HG03064 (cell line): ENCODE measurements at regions not wholly inside any gene's neighbourhood (a gene's known extent, or its start where the extent isn't known, plus 50 kb on each side); places are given as distances from the start of the nearest gene placed in this dataset.
"Not testable (repeated sequence)": the region's sequence is repeated elsewhere in the genome, so short reads cannot be mapped to it uniquely, and the experiment has no call there.

Source experiments
- ATAC-seq: cut with Tn5 transposase; IDR thresholded peaks from one replicate; pipeline ENCODE4 v1.9.1; 2021; ENCODE audit warnings: low read depth; ENCODE audit not compliant: unreplicated experiment

DNA sequence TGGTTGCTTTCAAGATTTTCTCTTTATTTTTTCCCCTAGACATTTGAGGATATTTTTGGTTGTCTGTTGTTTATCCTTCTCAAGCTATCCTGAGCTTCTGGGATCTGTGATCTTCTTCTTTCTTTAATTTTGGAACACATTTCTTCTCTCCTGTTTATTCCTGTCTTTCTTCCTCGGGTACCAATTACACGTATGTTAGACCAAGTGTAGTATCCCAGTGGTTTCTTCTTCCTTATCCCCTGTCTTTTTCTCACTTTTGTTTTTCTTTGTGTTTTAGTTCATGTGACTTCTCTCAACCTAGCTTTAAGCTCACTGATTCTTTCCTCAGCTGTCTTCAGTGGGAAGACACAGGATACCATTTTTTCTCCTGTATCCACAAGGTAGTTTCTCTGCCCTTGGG, 120.0 kb downstream of the GALR1 start:
- ATAC-seq: no peak

GRCh38 chr18:77373730-77374445, 124.2 kb downstream of the GALR1 start:
- no peak for ATAC-seq

- ATAC-seq: no peak
These were observed 124.8 kb downstream of the GALR1 start for GRCh38 chr18:77374446-77374805.

GRCh38 chr18:77376043-77376732, 126.5 kb downstream of the GALR1 start:
- no peak for ATAC-seq

- no peak for ATAC-seq
These were observed 127.1 kb downstream of the GALR1 start for GRCh38 chr18:77376733-77377094.

DNA sequence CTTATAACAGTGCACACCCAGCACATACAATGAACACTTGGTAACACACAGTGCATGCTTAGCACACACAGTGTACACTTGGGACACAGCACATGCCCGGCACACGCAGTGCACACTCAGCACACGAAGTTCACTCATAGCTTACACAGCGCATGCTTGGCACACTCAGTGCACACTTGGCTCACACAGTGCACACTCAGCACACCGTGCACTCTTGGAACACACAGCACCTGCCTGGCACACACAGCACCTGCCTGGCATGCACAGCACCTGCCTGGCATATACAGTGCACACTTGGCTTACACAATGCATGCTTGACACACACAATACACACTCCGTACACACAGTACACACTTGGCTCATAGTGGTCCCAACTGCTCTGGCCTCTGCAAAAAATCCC, 128.2 kb downstream of the GALR1 start:
- no peak for ATAC-seq

- no peak for ATAC-seq
These were observed 130.4 kb downstream of the GALR1 start for GRCh38 chr18:77379976-77380509.

DNA sequence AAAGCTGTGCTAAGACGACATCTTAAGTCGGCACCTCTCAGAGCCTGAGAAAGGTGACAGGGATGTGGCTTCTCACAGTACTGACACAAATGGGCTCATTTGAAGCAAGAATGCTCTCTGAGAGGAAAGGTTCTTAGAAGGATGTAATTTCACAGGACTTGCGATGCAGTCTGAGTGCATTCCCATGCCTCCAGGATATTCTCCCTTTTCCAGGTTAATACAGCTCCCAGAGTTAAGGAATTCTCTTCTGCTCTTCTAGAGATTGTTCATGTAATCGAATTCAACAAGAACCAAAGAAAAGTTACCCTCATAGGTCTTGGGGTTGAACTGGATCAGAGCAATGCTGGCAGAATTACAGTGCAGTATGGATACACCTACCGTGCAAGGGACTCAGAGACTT, 131.0 kb downstream of the GALR1 start:
- no peak for ATAC-seq

- ATAC-seq: no peak
These were observed 142.7 kb downstream of the GALR1 start for GRCh38 chr18:77392321-77392720.

DNA sequence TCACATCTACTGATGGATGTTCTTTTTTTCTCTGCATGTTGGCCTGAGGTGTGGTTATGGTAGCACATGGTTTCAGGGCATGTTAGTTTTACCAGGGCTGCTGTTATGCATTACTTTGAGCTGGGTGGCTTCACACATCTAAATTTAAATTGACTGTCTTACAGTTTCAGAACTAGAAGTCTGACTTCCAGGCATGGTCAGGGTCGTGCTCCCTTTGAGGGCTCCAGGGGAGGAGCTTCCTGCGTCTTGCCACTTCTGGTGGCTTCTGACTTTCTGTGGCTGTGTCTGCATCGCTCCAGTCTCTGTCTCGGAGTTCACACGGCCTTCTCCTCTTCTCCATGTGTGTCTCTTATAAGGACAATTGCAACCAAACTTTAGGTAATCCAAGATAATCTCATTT, 143.9 kb downstream of the GALR1 start:
- ATAC-seq: no peak

DNA sequence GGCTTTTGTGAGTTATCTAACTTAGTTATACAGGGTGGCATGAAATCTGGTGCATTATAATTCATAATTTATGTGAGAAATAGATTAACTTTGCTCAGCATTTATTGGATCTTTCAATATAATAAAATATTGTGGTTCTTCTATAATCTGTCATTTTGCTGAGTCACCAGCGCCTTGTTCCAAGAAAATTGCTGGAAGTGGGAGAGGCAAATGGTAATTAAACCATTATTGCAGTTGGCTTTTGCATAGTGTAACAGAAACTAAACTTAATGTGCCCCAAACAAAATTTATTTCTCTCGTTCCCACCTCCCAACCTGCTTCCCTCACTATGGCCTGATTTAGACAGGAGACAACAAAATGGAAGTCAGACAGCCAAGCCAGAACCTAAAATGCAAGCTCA, 146.3 kb downstream of the GALR1 start:
- ATAC-seq: no peak

- ATAC-seq: no peak
These were observed 147.4 kb downstream of the GALR1 start for GRCh38 chr18:77397056-77397455.

DNA sequence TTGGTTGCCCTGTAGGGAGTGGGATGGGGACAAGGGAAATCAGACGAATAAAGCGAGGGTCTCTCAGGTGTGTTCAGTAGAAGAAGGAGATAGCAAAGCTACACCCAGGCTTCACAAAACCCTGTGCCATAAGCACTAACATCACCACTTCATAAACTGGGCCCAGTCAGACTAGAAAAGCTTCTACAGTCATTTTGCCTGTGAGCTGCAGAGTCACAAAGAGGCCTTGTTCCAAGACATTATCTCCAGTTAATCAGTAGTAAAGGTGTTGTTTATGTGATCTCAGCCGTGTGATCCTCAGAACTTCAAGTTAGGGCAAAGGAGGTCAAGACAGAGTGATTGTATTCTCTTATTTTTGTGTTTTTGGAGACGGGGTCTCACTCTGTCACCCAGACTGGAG, 148.0 kb downstream of the GALR1 start:
- no peak for ATAC-seq

DNA sequence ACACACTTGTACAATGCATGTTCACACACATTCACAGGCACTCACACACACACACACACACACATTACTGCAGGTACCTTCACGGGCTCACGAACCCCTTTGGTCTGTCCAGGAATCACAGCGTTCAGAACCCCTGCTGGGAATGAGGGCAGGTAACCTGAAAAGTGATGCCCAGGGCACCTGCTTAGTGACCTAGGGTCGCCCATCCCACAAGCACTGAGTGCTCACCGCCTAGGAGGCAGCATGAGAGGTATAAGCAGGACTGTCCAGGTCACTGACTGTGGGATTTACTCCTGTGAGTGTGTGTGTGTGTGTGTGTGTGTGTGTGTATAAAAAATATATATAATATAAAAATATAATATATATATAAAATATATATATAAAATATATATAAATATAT, 150.9 kb downstream of the GALR1 start:
- ATAC-seq: no peak

GRCh38 chr18:77401173-77401572, 151.5 kb downstream of the GALR1 start:
- no peak for ATAC-seq

- no peak for ATAC-seq
These were observed 154.4 kb downstream of the GALR1 start for GRCh38 chr18:77403969-77404535.

GRCh38 chr18:77405096-77405495, 155.4 kb downstream of the GALR1 start:
- no peak for ATAC-seq

GRCh38 chr18:77407733-77408132, 158.1 kb downstream of the GALR1 start:
- ATAC-seq: no peak

- ATAC-seq: not testable (repeated sequence)
These were observed 171.9 kb downstream of the GALR1 start for GRCh38 chr18:77421546-77421945.

GRCh38 chr18:77422974-77423867, 173.6 kb downstream of the GALR1 start:
- ATAC-seq: no peak

DNA sequence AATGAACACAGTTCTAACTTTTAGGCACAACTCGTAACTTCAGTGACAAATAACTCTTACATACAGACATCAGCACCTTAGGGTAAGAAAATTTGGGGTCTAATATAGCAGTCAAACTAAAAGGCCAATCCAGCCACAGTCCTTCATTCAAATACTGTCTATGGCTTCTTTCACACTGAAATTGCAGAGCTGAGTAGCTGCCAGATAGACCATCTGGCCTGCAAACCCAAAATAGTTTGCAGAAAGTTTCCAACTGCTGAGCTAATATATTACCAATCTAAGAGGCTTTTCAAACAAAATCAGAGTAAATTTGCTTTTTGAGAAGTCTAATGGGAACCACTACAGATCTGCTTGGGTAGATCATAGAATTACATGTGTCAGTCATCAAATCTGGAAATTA, 183.4 kb downstream of the GALR1 start:
- no peak for ATAC-seq
